ACC112 (cell line): ENCODE measurements at regions not wholly inside any gene's neighbourhood (a gene's known extent, or its start where the extent isn't known, plus 50 kb on each side); places are given as distances from the start of the nearest gene placed in this dataset.

Experiments used
- H2AFZ ChIP-seq: fragments of 200-600 bp; sonication (generic); one replicate; pipeline ENCODE4 v1.6.0; 2017; ENCODE audit warnings: antibody characterized with exemption, low read length; ENCODE audit not compliant: unreplicated experiment
- H3K27ac ChIP-seq: fragments of 200-600 bp; sonication (generic); 2 replicates; pipeline ENCODE4 v1.5.1; 2014; ENCODE audit warnings: low read depth, mild to moderate bottlenecking, antibody characterized with exemption, low read length, moderate library complexity
- H3K27me3 ChIP-seq: fragments of 200-600 bp; sonication (generic); 2 replicates; pipeline ENCODE4 v1.6.1; 2014; ENCODE audit warnings: mild to moderate bottlenecking, antibody characterized with exemption, low read length, moderate library complexity, mixed read lengths; ENCODE audit not compliant: insufficient read depth
- H3K36me3 ChIP-seq: fragments of 200-600 bp; sonication (generic); 2 replicates; pipeline ENCODE4 v1.6.1; 2016; ENCODE audit warnings: mild to moderate bottlenecking, antibody characterized with exemption, low read length, moderate library complexity, mixed read lengths; ENCODE audit not compliant: insufficient read depth
- H3K4me1 ChIP-seq: fragments of 200-600 bp; sonication (generic); one replicate; pipeline ENCODE4 v1.6.1; 2016; ENCODE audit warnings: low read length, mixed read lengths; ENCODE audit not compliant: insufficient read depth, unreplicated experiment, control insufficient read depth
- H3K4me3 ChIP-seq: fragments of 200-600 bp; sonication (generic); 2 replicates; pipeline ENCODE4 v1.5.1; 2014; ENCODE audit warnings: mild to moderate bottlenecking, low read depth, low read length
- H3K79me2 ChIP-seq: fragments of 200-600 bp; sonication (generic); one replicate; pipeline ENCODE4 v1.6.0; 2016; ENCODE audit warnings: low read length; ENCODE audit not compliant: control insufficient read depth, unreplicated experiment, insufficient read depth

DNA sequence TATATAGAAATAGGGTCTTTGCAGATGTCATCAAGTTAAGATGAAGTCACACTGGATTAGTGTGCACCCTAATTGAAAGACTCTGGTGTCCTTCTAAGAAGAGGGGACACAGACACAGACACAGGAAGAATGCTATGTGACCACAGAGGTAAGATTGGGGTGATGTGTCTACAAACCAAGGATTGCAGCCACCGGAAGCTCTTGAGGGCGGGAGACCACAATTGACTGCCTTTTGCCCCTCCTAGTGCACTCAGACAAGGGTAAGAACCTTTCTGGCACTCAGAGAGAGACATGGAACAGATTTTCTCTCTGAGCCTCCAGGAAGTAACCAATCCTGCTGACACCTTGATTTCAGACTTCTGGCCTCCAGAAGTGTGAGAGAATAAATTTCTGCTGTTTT, 51.2 kb upstream of the ARAP3 start:
- Histone ChIP-seq H3K27ac (no peak overlapping the region), H3K79me2 (no peaks in the 10 kb centered on the region), H3K27me3 (peaks cover 86% of the 10 kb centered on the region), H3K4me3 (no peak overlapping the region), H2AFZ (no peak overlapping the region), H3K4me1 (no peaks in the 10 kb centered on the region), H3K36me3 (no peaks in the 10 kb centered on the region)

DNA sequence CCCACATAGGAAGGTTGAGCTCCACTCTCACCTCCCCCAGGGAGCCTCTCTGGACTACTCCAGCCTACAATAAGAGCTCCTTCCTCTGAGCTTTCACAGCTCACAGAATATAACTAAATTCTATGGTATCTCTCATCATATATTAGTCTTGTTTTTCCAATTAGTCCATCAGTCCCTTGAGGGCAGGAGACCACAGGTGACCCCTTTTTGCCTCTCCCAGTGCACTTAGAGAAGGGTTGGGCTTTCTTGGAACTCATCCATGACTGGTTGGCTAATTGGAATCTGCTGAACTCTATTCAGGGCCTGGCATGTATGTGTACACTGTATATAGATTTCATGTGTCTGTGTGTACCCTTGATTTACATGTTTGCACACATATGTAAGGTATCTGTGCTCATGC, 50.4 kb upstream of the ARAP3 start:
- Histone ChIP-seq H3K4me3 (no peak overlapping the region), H3K79me2 (no peaks in the 10 kb centered on the region), H2AFZ (no peak overlapping the region), H3K4me1 (no peaks in the 10 kb centered on the region), H3K36me3 (no peaks in the 10 kb centered on the region), H3K27ac (no peak overlapping the region), H3K27me3 (peaks cover 86% of the 10 kb centered on the region)
